ENCODE measurements at regions not wholly inside any gene's neighbourhood (a gene's known extent, or its start where the extent isn't known, plus 50 kb on each side); places are given as distances from the start of the nearest gene placed in this dataset.

DNA sequence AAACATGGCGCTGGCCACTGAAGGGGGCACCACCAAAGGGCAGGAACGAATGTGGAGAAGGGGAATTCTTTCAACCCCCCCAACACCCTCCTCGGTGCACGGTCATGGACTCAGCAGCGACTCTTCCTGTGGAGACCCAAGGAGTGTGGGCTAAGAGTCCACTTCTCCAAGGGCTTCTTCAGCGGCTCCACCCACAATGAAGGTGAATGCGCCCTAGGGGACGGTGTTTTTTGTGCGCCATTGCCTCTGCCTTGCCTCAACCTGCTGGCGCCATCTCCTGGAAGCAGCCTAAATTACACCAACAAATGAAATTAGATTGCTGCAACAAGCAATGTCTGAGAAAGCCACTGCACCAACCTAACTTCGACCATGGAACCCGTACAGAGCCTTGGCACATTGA is 169.2 kb upstream of the MAGEB18 start:
- Histone ChIP-seq H3K4me3 (ENCODE audit: low read depth, low read length) (no peak overlapping the region), H3K4me1 (no peaks in the 10 kb centered on the region), H3K27me3 (no peaks in the 10 kb centered on the region), H3K9me3 (no peaks in the 10 kb centered on the region), H3K36me3 (no peaks in the 10 kb centered on the region)
- TF ChIP-seq, protein P1, sequence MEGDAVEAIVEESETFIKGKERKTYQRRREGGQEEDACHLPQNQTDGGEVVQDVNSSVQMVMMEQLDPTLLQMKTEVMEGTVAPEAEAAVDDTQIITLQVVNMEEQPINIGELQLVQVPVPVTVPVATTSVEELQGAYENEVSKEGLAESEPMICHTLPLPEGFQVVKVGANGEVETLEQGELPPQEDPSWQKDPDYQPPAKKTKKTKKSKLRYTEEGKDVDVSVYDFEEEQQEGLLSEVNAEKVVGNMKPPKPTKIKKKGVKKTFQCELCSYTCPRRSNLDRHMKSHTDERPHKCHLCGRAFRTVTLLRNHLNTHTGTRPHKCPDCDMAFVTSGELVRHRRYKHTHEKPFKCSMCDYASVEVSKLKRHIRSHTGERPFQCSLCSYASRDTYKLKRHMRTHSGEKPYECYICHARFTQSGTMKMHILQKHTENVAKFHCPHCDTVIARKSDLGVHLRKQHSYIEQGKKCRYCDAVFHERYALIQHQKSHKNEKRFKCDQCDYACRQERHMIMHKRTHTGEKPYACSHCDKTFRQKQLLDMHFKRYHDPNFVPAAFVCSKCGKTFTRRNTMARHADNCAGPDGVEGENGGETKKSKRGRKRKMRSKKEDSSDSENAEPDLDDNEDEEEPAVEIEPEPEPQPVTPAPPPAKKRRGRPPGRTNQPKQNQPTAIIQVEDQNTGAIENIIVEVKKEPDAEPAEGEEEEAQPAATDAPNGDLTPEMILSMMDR (IDR thresholded peaks at IDR 0.05; ENCODE audit: low read depth, low read length), result peak; percentile 37
- peak; percentile 23 for DNase-seq

DNA sequence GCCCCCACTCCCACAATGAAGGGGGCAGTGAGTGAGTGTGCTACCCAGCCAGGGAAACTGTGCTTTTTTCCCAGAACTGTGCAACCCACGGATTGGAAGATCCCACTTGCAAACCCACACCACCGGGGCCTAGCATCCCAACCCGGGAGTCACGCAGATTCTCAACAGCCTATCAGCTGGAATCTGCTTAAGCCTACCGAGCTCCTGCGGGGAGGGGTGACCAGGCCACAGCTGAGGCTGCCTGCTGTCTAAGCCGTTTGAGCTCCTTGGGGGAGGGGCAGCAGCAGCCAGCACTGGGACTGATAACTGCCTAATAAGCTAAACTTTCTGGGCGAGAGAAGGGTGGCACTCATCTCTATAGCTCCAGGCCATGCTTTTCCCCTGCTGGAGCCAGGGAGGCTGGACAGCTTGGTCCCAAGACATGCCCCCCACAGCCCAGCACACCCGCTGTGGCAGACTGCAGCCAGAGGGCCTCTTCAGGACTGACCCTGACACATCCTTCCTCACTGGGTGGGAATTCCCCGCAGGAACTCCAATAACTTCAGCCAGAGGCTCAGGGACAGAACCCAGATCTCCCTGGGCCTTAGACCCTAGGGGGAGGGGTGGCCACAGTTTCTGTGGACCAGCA is 161.3 kb upstream of the MAGEB18 start:
- H3K27me3 ChIP-seq, result no peaks in the 10 kb centered on the region
- TF ChIP-seq, protein P1 (IDR thresholded peaks at IDR 0.05; ENCODE audit: low read depth, low read length), result no peak
- no peaks in the 10 kb centered on the region for H3K9me3 ChIP-seq
- H3K4me3 ChIP-seq (ENCODE audit: low read depth, low read length), result no peak overlapping the region
- H3K36me3 ChIP-seq, result no peaks in the 10 kb centered on the region
- H3K4me1 ChIP-seq, result no peaks in the 10 kb centered on the region
- peak; percentile 11 for DNase-seq

DNA sequence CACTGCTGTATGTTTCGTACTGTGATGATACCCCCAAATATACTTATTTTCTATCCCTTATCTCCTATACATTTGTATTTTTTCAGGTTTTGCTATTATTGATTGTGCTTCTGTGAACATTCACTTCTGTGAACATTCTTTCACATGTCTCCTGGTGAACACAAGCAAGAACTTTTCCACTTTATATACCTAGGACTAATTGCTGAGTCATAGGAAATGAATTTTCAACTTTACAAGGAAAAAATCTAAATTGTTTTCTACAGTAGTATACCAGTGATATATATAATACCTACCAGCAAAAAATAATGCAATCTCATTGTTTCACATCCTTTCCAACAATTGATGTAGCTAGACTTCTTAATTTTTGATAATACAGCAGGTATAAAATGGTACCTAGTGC is 139.5 kb upstream of the MAGEB18 start:
- DNase-seq, result no peak
- Histone ChIP-seq H3K9me3 (no peaks in the 10 kb centered on the region), H3K36me3 (no peaks in the 10 kb centered on the region), H3K4me1 (no peaks in the 10 kb centered on the region), H3K4me3 (ENCODE audit: low read depth, low read length) (no peak overlapping the region), H3K27me3 (no peaks in the 10 kb centered on the region)
- TF ChIP-seq, protein P1 (IDR thresholded peaks at IDR 0.05; ENCODE audit: low read depth, low read length), result no peak

DNA sequence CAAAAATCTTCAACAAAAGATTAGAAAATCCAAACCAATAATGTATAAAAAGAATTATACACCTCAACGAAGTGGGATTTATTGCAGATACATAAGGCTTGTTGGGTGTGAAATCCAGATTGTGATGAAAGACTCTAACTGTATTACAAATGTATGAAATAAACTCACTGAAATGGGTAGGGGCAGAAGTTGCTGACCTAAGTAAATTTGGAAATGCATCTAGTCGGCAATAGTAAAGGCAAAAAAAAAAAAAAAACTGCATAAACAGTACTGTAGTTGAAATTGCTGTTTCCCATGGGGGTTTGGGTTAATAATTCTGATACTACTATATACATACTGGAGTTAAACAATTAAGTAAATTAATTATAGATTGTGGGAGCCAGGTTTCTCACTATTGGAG is 130.7 kb upstream of the MAGEB18 start:
- Histone ChIP-seq H3K4me3 (ENCODE audit: low read depth, low read length) (no peak overlapping the region), H3K36me3 (no peaks in the 10 kb centered on the region), H3K9me3 (no peaks in the 10 kb centered on the region), H3K27me3 (no peaks in the 10 kb centered on the region), H3K4me1 (no peaks in the 10 kb centered on the region)
- DNase-seq, result no peak
- TF ChIP-seq, protein P1 (IDR thresholded peaks at IDR 0.05; ENCODE audit: low read depth, low read length), result no peak

DNA sequence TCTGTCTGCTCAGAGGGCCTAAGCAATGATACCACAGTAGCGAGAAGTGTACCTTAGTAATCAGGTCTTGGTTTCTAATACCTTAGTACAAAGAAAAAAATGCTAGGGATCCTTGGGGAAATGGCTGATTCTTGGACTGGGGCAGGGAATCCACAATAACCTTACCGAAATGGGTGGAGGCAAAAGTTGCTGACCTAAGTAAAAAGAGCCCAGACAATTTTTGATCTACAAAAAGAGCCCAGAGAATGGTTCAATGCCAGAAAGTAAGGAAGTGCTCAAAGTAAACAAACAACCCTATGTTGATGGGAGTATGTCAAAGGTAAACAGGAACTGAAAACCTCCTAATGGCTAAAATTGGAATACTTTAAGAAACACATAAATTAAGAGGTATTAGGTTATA is 130.1 kb upstream of the MAGEB18 start:
- no peaks in the 10 kb centered on the region for H3K36me3 ChIP-seq
- TF ChIP-seq, protein P1 (IDR thresholded peaks at IDR 0.05; ENCODE audit: low read depth, low read length), result no peak
- DNase-seq, result no peak
- no peaks in the 10 kb centered on the region for H3K27me3 ChIP-seq
- no peaks in the 10 kb centered on the region for H3K9me3 ChIP-seq
- H3K4me1 ChIP-seq, result no peaks in the 10 kb centered on the region
- H3K4me3 ChIP-seq (ENCODE audit: low read depth, low read length), result no peak overlapping the region

DNA sequence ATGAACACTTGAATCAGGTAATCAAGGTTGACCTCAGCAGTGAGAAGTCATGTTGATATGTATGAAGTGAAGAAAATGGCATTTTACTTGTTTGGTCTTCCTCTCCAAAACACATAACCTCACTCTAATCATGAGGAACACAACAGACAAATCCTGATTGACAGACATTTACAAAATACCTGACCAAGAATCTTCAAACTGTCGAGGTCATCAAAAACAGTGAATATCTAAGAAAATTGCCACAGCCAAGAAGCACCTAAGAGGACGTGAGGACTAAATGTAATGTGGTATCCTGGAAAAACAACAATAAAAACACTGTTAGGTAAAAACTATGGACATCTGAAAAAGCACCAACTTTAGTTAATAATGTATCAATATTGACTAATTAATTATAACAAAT is 129.5 kb upstream of the MAGEB18 start:
- TF ChIP-seq, protein P1 (IDR thresholded peaks at IDR 0.05; ENCODE audit: low read depth, low read length), result no peak
- H3K4me1 ChIP-seq, result no peaks in the 10 kb centered on the region
- H3K27me3 ChIP-seq, result no peaks in the 10 kb centered on the region
- H3K9me3 ChIP-seq, result no peaks in the 10 kb centered on the region
- H3K36me3 ChIP-seq, result no peaks in the 10 kb centered on the region
- no peak for DNase-seq
- H3K4me3 ChIP-seq (ENCODE audit: low read depth, low read length), result no peak overlapping the region
